ENCODE measurements at regions not wholly inside any gene's neighbourhood (a gene's known extent, or its start where the extent isn't known, plus 50 kb on each side); places are given as distances from the start of the nearest gene placed in this dataset.

DNA sequence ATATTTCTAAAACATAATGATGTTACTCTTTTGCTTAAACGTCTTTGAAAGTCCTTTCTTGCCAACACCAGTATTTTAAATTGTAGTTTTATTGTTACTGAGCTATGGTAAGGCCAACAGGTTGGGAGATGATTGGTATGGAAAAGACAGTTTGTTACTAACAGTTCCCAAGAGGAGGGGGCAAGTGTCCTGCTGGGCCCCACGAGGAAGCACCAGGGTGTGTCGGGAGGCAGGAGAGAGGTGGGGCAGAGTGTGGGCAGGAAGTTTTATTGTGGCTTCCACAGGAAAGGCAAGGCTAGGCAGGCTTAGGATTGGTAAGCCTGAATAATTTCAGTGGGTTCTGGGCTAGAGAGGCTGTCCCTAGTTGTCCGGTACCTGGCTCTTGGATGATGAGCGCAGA, 134.3 kb downstream of the SOCS6 start:
- TF ChIP-seq, protein P1, sequence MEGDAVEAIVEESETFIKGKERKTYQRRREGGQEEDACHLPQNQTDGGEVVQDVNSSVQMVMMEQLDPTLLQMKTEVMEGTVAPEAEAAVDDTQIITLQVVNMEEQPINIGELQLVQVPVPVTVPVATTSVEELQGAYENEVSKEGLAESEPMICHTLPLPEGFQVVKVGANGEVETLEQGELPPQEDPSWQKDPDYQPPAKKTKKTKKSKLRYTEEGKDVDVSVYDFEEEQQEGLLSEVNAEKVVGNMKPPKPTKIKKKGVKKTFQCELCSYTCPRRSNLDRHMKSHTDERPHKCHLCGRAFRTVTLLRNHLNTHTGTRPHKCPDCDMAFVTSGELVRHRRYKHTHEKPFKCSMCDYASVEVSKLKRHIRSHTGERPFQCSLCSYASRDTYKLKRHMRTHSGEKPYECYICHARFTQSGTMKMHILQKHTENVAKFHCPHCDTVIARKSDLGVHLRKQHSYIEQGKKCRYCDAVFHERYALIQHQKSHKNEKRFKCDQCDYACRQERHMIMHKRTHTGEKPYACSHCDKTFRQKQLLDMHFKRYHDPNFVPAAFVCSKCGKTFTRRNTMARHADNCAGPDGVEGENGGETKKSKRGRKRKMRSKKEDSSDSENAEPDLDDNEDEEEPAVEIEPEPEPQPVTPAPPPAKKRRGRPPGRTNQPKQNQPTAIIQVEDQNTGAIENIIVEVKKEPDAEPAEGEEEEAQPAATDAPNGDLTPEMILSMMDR (IDR thresholded peaks at IDR 0.05; ENCODE audit: low read length, missing control alignments), result no peak
- DNase-seq (ENCODE audit: low read depth), result no peak
- no peak overlapping the region for H3K4me3 ChIP-seq (replicated peaks; ENCODE audit: low read depth, low read length)

DNA sequence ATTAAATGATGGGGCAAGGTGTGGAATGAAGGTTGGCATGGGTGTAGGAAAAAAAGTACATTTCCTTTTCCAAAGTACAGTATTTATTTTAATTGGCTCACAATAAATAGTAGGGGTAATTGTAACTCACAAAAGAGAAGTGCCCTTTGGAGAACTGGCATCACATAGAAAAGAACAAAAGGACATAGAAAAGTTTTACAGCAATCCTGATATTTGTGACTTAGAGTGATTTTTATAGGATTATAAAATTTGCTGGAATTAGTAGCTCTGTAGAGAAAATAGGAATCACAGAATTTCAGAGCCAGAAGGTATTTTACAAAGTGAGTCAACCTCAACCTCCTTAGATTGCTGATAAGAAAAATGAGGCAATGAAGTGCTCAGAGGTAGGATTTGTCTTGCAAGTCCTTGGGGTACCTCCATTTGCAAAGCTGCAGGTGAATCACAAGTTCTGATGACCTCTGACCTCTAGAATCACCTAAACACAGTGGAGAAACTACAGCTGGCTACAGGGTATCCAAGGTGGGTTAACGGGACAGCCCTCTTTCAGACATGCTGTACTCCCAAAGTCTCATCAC, 133.6 kb downstream of the SOCS6 start:
- TF ChIP-seq, protein P1 (IDR thresholded peaks at IDR 0.05; ENCODE audit: low read length, missing control alignments), result no peak
- DNase-seq (ENCODE audit: low read depth), result no peak
- H3K4me3 ChIP-seq (replicated peaks; ENCODE audit: low read depth, low read length), result no peak overlapping the region

DNA sequence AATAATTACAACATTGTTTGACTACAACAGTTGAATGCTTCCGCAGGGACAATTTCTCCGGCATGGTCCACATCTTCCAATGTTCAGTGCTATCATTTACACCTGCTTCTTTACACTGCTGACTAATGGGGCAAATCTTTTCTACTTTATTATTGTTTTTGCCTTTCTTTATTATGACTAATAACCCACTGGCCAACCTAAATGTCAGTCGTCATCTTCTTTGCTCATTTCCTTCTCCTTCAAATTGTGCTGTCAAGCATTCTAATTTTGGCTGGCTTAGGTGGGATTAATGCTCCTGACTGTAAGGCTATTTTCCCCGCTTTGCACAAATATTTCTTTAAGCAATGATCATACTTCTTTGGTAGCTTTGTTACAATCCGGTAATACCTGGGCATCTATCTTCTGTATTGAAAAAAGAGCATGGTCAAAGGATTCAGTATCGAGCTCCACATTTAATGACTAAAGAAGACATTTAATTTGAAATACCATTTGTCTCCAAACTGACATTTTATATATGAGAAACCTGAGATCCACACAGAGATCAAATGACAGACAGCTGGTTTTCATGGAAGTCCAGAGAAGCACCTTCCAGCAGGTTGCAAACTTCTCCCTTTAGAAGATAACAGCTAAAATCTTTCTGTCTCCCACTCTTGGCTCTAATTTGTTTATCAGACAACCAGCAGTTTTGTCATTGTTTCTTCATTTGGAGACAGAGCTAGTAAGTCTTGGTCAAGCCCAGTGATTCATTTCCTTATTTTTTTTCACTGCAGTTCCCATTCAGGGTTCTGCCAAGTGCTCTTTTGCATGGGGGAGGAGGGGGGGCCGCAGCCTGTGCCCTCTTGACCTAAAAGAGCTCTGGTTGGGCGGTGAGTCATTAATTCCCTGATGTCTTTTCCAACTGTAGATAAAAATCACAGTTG, 132.9 kb downstream of the SOCS6 start:
- TF ChIP-seq, protein P1 (IDR thresholded peaks at IDR 0.05; ENCODE audit: low read length, missing control alignments), result no peak
- no peak overlapping the region for H3K4me3 ChIP-seq (replicated peaks; ENCODE audit: low read depth, low read length)
- DNase-seq (ENCODE audit: low read depth), result peak; percentile 94

DNA sequence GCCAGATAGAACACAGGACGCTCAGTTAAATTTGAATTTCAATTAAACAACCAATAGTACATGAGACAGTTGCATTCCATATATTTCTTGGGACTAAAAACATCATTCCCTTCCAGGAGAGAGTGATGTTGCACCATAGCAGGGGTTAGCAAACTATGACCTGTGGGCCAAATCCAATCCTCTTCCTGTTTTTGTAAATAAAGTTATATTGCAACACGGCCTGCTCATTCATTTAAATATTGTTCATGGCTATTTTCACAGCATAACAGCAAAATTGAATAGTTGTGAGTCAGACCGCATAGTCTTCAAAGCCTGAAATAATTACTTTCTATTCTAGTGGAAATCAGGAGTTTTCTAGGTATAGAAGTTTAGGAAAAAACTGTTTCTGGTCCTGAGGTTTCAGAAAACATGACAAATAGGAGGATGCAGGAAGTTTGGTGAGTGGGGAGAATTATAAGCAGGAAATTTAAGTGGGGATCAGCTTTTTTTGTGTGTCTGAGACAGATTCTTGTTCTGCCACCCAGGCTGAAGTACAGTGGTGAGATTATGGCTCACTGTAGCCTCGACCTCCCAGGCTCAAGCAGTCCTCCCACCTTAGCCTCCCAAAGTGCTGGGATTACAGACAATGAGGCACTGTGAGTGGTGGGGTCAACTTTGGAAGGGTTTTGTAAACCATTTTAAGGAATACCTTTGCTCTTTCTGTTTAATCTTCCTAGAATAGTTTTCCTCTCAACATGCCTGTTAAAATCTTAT, 131.5 kb downstream of the SOCS6 start:
- TF ChIP-seq, protein P1 (IDR thresholded peaks at IDR 0.05; ENCODE audit: low read length, missing control alignments), result no peak
- peak; percentile 89 for DNase-seq (ENCODE audit: low read depth)
- peak overlapping the region; percentile 4 for H3K4me3 ChIP-seq (replicated peaks; ENCODE audit: low read depth, low read length)

DNA sequence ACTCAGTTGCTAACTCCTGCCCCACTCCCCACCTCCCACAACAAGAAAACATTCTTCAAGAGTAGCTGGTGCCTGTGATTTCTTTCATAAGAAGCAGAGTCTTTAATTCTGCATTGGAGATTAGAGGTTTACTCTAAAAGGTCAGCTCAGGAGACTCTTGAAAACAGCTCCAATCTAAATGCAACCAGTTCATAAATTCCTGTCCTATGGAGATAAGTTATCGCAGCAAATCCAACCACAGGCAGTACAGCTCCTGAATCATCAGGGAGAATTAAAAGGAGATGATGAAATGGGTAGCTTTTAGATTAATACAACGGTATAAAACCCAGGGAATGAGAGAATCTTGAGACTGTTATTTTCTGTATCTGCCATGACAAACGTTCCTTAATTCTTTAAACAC, 130.7 kb downstream of the SOCS6 start:
- TF ChIP-seq, protein P1 (IDR thresholded peaks at IDR 0.05; ENCODE audit: low read length, missing control alignments), result no peak
- peak; percentile 70 for DNase-seq (ENCODE audit: low read depth)
- peak overlapping the region; percentile 4 for H3K4me3 ChIP-seq (replicated peaks; ENCODE audit: low read depth, low read length)

DNA sequence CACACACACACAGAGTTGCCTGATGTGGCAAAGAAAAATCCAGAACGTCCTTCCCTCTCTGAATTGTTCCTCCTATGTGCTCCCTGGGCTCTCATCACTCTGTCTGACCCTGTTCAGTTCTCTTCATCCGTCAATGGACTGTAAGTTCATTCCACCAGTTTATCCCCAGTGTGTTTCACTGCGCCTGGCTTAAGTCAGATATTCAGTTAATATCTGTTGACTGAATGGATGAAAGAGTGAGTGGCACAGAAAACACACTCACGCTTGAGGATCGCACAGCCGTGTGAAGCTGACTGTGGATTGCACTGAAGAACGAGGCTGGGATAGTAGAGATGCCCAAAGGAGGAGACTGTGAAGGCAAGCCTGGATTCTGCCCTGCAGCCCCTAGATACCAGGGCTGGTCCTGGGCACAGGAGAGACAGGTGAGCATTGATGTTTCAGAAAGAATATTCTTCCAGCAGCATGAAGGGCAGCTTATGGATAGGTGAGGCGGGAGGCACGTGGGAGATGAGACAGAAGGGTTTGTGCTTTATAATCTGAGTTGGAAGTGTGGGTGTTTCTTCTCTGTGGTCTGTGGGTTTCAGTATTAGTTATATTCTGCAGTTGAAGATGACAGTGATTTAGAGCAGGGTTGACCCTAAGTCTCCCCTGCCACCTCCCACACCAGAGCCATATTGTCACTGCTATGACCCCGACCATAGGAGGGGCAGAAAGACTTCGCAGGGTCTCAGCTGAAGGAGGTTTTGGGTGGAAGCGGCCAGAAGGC, 129.9 kb downstream of the SOCS6 start:
- H3K4me3 ChIP-seq (replicated peaks; ENCODE audit: low read depth, low read length), result no peak overlapping the region
- TF ChIP-seq, protein P1 (IDR thresholded peaks at IDR 0.05; ENCODE audit: low read length, missing control alignments), result no peak
- DNase-seq (ENCODE audit: low read depth), result no peak
